Muscle of leg (tissue), 3 donors: ENCODE measurements at regions not wholly inside any gene's neighbourhood (a gene's known extent, or its start where the extent isn't known, plus 50 kb on each side); places are given as distances from the start of the nearest gene placed in this dataset.

Experiments
- DNase-seq: peaks from one replicate; pipeline ENCODE4 v3.0.0; 2013
- H3K27ac ChIP-seq: one replicate; pipeline ENCODE4 v1.5.1; 2013; ENCODE audit warnings: mild to moderate bottlenecking, low read length, control low read depth
- H3K27me3 ChIP-seq: one replicate; pipeline ENCODE4 v1.6.1; 2013; ENCODE audit warnings: low read length; ENCODE audit not compliant: control insufficient read depth, insufficient read depth
- H3K36me3 ChIP-seq: one replicate; pipeline ENCODE4 v1.6.1; 2013; ENCODE audit warnings: low read length; ENCODE audit not compliant: control insufficient read depth, insufficient read depth
- H3K4me1 ChIP-seq: one replicate; pipeline ENCODE4 v1.6.1; 2013; ENCODE audit warnings: low read length; ENCODE audit not compliant: control insufficient read depth, insufficient read depth
- H3K4me3 ChIP-seq: one replicate; pipeline ENCODE4 v1.5.1; 2013; ENCODE audit warnings: low read length, control low read depth
- H3K9me3 ChIP-seq: replicated peaks from 2 replicates; pipeline ENCODE4 v1.6.1; 2013; ENCODE audit warnings: low read depth, low read length; ENCODE audit not compliant: control insufficient read depth
- WGBS: methylation state at CpG from one replicate; pipeline ENCODE4 v1.1.5; 2013; ENCODE audit warnings: missing lambda C conversion rate; ENCODE audit not compliant: insufficient coverage; 5-methylcytosine and 5-hydroxymethylcytosine counted together

DNA sequence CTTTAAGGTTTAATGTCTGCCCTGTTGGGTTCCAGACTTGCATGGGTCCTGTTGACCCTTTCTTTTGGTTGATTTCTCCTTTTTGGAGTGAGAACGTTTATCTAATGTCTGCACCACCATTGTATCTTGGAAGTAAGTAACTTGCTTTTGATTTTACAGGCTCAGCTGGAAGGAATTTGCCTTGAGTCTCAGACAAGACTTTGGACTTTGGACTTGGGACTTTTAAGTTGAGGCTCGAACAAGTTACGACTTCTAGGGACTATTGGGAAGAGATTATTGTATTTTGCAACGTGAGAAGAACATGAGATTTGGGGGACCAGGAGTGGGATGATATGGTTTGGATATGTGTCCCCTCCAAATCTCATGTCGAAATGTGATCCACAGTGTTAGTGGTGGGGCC lies 267.7 kb downstream of the GLI2 start:
- Histone ChIP-seq H3K27me3 (peaks cover 8% of the 10 kb centered on the region), H3K9me3 (no peaks in the 10 kb centered on the region), H3K4me1 (peaks cover 13% of the 10 kb centered on the region), H3K4me3 (no peak overlapping the region), H3K27ac (no peak overlapping the region), H3K36me3 (no peaks in the 10 kb centered on the region)
- 93% methylated on average over 3 of the region's 5 CpGs for WGBS
- DNase-seq, result no peak

GRCh38 chr2:121004359-121004758 lies 268.7 kb downstream of the GLI2 start:
- Histone ChIP-seq H3K36me3 (no peaks in the 10 kb centered on the region), H3K4me3 (no peak overlapping the region), H3K9me3 (no peaks in the 10 kb centered on the region), H3K27ac (peak overlapping the region; percentile 35), H3K4me1 (peaks cover 13% of the 10 kb centered on the region), H3K27me3 (peaks cover 8% of the 10 kb centered on the region)
- 67% methylated on average over 3 of the region's 5 CpGs for WGBS
- DNase-seq, result no peak

DNA sequence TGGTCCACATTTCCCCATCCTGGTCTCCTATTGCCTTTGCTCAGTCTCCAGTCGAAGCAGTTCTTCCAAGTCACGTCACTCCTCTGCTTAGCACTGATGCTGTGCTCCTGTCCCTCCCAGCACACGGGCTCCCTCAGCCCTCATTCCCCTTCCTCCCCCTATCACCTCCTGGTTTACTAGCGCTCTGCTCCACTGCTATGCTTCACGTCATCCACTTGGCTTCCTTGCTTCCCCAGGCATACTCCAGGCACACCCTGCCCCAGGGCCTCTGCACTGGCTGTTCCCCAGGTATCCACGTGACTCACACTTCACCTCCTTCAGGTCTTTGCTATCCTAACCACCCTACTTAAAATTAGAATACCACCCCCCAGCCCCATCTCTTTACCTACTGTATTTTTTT lies 269.3 kb downstream of the GLI2 start:
- 36% methylated on average over 6 of the region's 6 CpGs for WGBS
- Histone ChIP-seq H3K4me3 (no peak overlapping the region), H3K27ac (peak overlapping the region; percentile 51), H3K27me3 (peaks cover 8% of the 10 kb centered on the region), H3K36me3 (no peaks in the 10 kb centered on the region), H3K4me1 (peaks cover 9% of the 10 kb centered on the region), H3K9me3 (no peaks in the 10 kb centered on the region)
- peak; percentile 92 for DNase-seq

DNA sequence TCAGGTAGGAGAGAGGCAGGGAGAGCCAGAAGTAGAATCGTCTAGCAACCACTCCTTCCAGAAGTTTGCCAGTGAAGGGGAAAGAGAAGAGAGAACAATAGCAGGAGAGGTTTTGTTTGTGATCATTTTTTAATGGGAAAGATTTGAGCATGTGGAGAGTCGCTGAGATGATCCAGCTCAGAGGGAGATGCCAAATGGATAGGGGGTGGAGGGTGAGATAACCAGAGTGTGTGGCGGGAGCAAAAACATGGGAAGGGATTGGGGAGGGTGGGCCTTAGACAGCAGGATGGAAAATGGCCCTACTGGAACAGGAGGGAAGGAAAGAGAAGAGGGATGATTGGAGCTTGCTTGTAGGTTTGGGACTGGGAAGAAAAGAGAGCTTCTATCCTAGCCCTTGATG lies 269.8 kb downstream of the GLI2 start:
- peaks cover 9% of the 10 kb centered on the region for H3K4me1 ChIP-seq
- H3K27ac ChIP-seq, result peak overlapping the region; percentile 51
- peak; percentile 84 for DNase-seq
- peaks cover 8% of the 10 kb centered on the region for H3K27me3 ChIP-seq
- H3K4me3 ChIP-seq, result no peak overlapping the region
- no peaks in the 10 kb centered on the region for H3K36me3 ChIP-seq
- H3K9me3 ChIP-seq, result no peaks in the 10 kb centered on the region
- whole genome bisulfite sequencing, result 30% methylated on average over 3 of the region's 3 CpGs

DNA sequence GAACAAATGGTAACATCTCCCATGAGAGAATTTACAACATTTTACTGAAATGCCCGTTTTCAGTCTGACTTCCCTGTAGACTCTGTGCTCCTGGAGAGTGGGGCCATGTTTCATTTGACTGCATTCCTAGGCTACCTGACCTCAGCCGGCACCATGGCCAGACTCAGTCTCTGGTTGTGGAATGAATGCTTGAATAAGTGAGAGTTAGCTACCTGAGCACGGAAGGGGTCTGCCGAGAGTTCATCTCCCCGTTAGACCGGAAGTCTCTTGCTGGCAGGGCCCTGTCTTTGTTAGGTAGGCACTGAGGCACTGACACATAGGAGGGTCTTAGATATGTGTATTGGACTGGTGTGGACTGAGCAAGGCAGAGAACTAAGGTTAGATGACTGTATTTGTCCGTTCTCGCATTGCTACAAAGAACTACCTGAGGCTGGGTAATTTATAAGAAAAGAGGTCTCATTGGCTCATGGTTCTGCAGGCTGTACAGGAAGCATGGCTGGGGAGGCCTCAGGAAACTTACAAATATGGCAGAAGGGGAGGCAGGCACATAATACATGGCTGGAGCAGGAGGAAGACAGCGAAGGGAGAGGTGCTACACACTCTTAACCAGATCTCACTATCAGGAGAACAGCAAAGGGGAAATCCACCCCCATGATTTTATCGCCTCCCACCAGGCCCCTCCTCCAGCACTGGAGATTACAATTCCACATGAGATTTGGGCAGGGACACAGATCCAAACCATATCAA lies 271.2 kb downstream of the GLI2 start:
- no peak overlapping the region for H3K27ac ChIP-seq
- H3K4me3 ChIP-seq, result no peak overlapping the region
- 82% methylated on average over 8 of the region's 10 CpGs for WGBS
- no peaks in the 10 kb centered on the region for H3K36me3 ChIP-seq
- no peak for DNase-seq
- H3K27me3 ChIP-seq, result peaks cover 8% of the 10 kb centered on the region
- peaks cover 9% of the 10 kb centered on the region for H3K4me1 ChIP-seq
- no peaks in the 10 kb centered on the region for H3K9me3 ChIP-seq

- DNase-seq, result no peak
- Histone ChIP-seq H3K36me3 (no peaks in the 10 kb centered on the region), H3K9me3 (no peaks in the 10 kb centered on the region), H3K27ac (no peak overlapping the region), H3K27me3 (peaks cover 8% of the 10 kb centered on the region), H3K4me3 (no peak overlapping the region), H3K4me1 (peaks cover 9% of the 10 kb centered on the region)
- WGBS, result 91% methylated on average over 1 of the region's 2 CpGs
Measured at GRCh38 chr2:121007490-121007853, 271.8 kb downstream of the GLI2 start.

- H3K9me3 ChIP-seq, result no peaks in the 10 kb centered on the region
- H3K27ac ChIP-seq, result no peak overlapping the region
- no peaks in the 10 kb centered on the region for H3K36me3 ChIP-seq
- peaks cover 9% of the 10 kb centered on the region for H3K4me1 ChIP-seq
- no peak for DNase-seq
- H3K4me3 ChIP-seq, result no peak overlapping the region
- WGBS, result 81% methylated on average over 5 of the region's 5 CpGs
- peaks cover 8% of the 10 kb centered on the region for H3K27me3 ChIP-seq
Measured at GRCh38 chr2:121008975-121009374, 273.3 kb downstream of the GLI2 start.

- H3K27ac ChIP-seq, result no peak overlapping the region
- H3K9me3 ChIP-seq, result no peaks in the 10 kb centered on the region
- no peak overlapping the region for H3K4me3 ChIP-seq
- no peaks in the 10 kb centered on the region for H3K4me1 ChIP-seq
- DNase-seq, result no peak
- H3K36me3 ChIP-seq, result no peaks in the 10 kb centered on the region
- H3K27me3 ChIP-seq, result peaks cover 2% of the 10 kb centered on the region
Measured at GRCh38 chr2:121010998-121011397, 274.0 kb downstream of the TFCP2L1 start.

GRCh38 chr2:121014876-121015275 lies 270.1 kb downstream of the TFCP2L1 start:
- no peak overlapping the region for H3K4me3 ChIP-seq
- peaks cover 5% of the 10 kb centered on the region for H3K27me3 ChIP-seq
- no peak overlapping the region for H3K27ac ChIP-seq
- no CpG with 5 or more reads among the region's 3 CpGs for WGBS
- H3K4me1 ChIP-seq, result peaks cover 6% of the 10 kb centered on the region
- H3K9me3 ChIP-seq, result no peaks in the 10 kb centered on the region
- no peak for DNase-seq
- no peaks in the 10 kb centered on the region for H3K36me3 ChIP-seq

GRCh38 chr2:121015971-121016485 lies 269.0 kb downstream of the TFCP2L1 start:
- H3K4me3 ChIP-seq, result no peak overlapping the region
- no peak for DNase-seq
- H3K27me3 ChIP-seq, result peaks cover 5% of the 10 kb centered on the region
- WGBS, result 42% methylated on average over 3 of the region's 7 CpGs
- peaks cover 6% of the 10 kb centered on the region for H3K4me1 ChIP-seq
- H3K9me3 ChIP-seq, result no peaks in the 10 kb centered on the region
- H3K36me3 ChIP-seq, result no peaks in the 10 kb centered on the region
- no peak overlapping the region for H3K27ac ChIP-seq

DNA sequence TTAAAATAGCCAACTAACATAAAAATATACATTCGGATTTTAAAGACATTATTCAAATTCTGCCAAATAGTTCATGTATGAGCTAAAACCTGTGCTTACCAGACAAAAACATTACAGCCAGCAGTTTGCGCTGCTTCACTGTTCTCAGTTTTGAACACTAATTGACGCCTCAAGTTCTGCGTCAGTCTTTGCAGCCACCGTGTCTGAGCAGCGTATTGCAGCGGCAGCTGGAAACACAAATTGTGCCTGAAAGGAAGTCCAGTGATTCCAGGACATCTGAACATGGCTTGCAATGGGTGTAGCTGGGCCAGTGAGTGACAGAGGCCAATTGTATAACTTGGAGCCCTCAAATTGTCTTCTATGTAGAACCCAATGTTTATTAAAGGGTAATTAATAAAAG lies 267.6 kb downstream of the TFCP2L1 start:
- Histone ChIP-seq H3K36me3 (no peaks in the 10 kb centered on the region), H3K4me3 (no peak overlapping the region), H3K27ac (no peak overlapping the region), H3K4me1 (peaks cover 12% of the 10 kb centered on the region), H3K9me3 (no peaks in the 10 kb centered on the region), H3K27me3 (peaks cover 5% of the 10 kb centered on the region)
- DNase-seq, result peak; percentile 56
- WGBS, result 30% methylated on average over 6 of the region's 7 CpGs
